HG03280 (cell line): ENCODE measurements at regions not wholly inside any gene's neighbourhood (a gene's known extent, or its start where the extent isn't known, plus 50 kb on each side); places are given as distances from the start of the nearest gene placed in this dataset.

Experiments
- ATAC-seq: cut with Tn5 transposase; IDR thresholded peaks from one replicate; pipeline ENCODE4 v1.9.1; 2021; ENCODE audit warnings: mild to moderate bottlenecking, moderate library complexity; ENCODE audit not compliant: unreplicated experiment

DNA sequence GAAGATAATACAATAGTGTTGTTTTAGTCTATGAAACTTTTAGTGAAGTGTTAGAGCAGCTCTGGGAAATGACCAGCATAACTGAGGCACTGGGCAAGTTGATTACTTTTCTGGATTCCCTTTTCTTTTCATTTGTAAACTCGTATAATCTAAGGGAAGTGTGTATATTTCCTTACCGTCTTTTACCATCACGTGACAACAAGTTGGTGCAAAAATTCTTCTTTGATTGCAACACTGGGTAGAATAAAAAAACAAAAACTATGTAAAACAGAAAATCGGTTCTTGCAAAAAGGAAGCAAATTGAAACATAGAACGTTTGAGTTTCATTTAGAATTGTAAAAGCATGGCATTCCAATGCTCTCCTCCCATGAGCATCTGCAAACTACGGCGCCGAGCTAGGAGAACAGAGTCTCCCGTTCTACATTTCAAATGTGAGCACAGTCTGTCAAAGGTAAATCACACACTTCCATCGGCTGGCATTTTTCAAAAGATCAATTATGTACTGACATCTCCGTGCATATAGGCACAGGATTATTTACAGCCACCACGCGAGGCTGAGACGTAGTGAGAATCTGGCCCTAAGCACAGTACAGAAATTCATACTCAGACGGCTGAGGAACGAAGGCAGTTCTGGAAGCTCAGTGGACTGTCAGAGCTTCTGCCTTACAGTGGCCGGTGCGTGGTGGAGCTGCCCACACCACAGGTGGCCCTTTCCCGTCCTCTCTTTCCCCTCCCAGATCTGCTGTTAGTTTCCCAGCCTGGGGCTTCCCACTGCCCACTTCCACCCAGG, 314.0 kb downstream of the BMP7 start:
- ATAC-seq, result no peak

DNA sequence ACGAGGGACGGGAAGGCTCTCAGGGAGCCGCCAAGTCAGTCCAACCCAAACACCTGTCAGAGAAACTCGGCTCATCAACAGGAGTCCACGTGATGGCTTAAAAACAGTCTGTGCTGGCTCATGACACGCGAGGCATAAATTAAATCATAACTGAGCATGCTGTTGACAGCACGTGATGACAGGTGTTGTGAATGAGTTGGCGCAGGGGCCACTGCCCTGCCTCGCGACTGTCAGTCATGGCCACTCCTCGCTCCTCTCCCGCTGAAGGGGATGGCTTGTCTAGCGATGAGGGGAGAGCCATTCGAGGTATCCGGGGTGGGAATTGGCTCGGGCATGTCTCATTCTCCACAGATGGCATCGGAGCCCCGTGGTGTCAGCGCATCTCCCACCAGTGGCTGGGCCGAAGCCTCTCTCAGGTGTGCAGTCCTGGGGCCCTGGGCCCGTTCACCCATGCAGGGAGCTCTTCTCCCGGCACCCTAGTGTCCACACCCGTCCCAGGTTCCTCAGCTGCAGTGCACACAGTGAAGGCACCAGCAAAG, 313.3 kb downstream of the BMP7 start:
- no peak for ATAC-seq

GRCh38 chr20:56954797-56955196, 311.6 kb downstream of the BMP7 start:
- ATAC-seq, result no peak

DNA sequence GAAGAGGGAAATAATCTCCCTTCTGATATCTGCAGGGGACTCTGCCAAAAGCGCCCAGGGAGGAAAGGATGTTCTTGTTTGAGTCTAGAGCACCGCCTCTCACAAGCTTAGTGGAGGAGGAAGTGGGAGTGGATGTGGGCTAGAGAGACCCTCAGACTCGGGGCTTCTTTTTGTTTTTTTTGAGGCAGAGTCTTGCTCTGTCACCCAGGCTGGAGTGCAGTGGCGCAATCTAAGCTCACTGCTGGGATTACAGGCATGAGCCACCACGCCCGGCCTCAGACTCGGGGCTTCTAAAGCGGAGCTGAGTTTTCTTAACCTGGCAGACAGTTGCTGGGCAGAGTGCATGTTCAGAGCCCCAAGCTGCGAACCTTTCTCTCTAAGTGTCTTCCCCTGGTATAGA, 310.8 kb downstream of the BMP7 start:
- no peak for ATAC-seq

DNA sequence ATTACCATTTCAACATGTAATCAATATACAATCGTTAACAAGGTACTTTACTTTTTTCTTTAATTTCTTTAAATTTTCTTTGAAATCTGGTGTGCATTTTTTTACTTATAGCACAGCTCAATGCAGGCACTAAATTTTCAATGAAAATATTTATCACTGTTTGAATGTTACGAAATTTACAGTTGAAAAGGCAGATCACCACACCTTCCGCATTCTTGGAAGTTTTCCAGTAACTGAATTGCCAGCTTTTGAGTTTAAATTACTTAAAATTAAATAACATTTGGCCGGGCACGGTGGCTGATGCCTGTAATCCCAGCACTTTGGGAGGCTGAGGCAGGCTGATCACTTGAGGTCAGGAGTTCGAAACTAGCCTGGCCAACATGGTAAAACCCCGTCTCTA, 309.9 kb downstream of the BMP7 start:
- no peak for ATAC-seq

DNA sequence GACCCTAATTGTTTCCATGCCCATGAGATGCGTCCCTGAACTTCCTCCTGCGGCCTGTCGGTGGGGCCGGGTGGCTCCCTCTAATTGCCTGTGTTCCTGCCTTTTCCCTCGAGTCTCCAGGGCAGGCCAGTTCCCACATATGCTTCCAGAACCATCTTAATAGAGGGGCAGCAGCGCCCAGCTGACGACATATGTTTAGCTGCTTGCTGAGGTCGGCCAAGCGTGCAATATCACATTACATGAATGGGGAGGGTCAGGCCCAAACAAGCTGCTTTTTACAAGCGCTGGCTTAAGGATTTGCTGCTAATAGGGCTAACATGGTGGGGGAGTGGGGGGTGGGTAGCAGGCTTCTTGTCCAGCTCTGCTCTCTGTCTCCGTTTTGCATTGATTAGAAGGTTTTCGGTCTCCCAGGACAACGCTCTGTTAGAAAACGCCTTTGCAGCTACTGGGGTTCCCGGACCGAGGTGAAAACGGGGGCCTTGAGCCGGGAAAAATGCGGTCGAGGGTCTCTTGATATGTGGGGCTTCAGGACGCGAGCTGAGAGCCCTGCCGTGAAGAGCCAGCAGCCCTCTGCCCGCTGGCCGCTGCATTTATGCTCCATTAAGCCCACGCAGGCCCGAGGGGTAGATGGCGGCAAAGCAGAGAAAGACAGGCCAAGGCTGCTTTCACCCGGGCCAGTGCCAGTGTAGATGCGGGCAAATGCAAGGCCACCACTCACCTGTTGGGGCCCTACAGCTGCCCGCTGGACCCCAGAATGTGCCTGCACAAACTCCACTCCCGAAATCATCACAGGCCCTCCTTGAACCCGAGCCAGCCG, 308.5 kb downstream of the BMP7 start:
- no peak for ATAC-seq

GRCh38 chr20:56964901-56965300, 301.5 kb downstream of the BMP7 start:
- no peak for ATAC-seq

GRCh38 chr20:56967916-56968315, 298.5 kb downstream of the BMP7 start:
- no peak for ATAC-seq

GRCh38 chr20:56968376-56969048, 297.9 kb downstream of the BMP7 start:
- ATAC-seq, result no peak

GRCh38 chr20:56974499-56975250, 291.8 kb downstream of the BMP7 start:
- no peak for ATAC-seq

- ATAC-seq, result no peak
These were observed 290.6 kb downstream of the BMP7 start for GRCh38 chr20:56975838-56976237.

GRCh38 chr20:56976336-56976735, 290.1 kb downstream of the BMP7 start:
- no peak for ATAC-seq

DNA sequence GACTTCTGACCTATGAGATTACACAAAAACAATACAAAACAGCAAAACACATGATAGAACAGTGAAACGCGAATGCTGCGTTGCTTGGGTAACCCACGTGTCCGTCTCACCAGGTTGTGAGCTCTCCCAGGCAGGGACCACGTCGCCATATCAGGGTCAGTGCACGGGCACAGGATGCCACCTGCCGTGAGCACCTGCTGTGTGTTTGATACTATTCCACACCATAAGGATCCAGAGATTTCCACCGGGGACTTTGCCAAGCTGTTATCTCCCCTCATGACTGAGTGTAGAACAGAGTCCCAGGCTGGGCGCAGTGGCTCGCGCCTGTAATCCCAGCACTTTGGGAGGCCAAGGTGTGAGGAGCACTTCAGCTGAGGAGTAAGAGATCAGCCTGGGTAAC, 288.0 kb downstream of the BMP7 start:
- no peak for ATAC-seq

DNA sequence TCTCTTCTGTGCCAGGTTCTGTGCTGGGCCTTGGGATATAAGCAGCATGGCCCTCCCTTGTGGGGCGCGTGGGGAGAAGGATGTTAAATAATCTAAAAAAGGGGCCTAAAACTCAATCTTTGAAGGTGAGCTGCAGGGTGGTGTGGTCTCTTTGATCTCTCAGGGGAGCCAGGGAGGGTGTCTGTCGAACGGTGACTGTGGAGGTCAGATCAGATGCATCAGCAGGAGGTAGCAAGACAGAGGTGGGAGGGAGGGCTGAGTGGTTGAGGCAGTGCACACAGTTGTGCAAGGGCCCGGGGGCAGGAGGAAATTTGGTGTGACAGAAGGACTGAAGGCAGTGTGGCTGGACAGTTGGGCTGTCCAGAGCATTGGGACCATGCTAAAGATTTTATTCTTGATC, 287.3 kb downstream of the BMP7 start:
- ATAC-seq, result no peak

DNA sequence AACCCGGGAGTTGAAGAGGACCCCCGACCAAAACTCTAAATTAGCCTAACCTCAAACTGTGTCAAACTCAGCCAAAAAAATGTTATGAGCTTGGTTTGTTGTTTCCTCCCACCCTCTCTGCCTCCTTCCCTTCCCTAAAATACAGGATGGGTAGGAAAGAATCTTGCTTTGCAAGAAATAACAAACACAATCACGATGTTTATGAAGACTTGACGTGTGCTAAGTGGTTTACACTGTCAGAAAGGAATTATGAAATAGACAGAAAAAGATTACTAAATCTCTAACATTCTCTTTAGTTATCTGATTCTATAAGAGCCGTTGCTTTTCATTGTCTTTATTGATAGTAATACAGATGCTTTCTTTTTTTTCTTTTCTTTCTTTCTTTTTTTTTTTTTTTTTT, 285.1 kb downstream of the BMP7 start:
- ATAC-seq, result no peak

DNA sequence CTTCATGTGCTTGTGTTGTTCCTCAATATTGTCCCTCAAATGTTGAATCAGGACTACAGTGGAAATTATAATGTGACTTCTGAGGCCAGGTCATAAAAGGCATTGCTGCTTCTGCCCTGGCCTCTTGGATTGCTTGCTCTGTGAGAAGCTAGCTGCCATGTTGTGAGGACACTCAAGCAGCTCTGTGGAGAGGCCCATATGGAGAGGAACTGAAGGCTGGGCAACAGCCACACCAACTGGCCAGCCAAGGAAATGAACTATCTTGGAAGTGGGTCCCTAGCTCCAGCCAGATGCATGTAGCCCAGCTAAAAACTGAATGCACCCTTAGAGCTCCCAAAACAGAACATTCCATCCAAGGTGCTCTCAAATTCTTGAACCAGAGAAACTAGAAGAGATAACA, 282.6 kb downstream of the BMP7 start:
- no peak for ATAC-seq

- ATAC-seq, result no peak
These were observed 281.3 kb downstream of the BMP7 start for GRCh38 chr20:56985066-56985685.

DNA sequence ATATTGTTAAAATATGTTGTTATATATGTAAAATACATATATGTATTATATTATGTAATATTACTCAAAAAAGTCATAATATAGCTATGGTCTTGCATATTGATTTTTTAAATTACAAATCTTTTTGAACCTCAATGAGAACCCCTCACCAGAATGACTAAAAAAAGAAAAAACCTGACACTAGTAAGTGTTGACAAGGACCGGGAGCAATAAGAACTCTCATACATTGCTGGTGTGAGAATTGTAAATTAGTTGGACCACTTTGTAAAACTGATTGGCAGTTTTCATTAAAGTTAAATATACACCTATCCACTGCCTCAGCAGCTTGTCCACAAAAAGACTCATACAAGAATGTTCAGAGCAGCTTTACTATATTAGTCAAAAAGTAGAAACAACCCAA, 280.0 kb downstream of the BMP7 start:
- ATAC-seq, result no peak

DNA sequence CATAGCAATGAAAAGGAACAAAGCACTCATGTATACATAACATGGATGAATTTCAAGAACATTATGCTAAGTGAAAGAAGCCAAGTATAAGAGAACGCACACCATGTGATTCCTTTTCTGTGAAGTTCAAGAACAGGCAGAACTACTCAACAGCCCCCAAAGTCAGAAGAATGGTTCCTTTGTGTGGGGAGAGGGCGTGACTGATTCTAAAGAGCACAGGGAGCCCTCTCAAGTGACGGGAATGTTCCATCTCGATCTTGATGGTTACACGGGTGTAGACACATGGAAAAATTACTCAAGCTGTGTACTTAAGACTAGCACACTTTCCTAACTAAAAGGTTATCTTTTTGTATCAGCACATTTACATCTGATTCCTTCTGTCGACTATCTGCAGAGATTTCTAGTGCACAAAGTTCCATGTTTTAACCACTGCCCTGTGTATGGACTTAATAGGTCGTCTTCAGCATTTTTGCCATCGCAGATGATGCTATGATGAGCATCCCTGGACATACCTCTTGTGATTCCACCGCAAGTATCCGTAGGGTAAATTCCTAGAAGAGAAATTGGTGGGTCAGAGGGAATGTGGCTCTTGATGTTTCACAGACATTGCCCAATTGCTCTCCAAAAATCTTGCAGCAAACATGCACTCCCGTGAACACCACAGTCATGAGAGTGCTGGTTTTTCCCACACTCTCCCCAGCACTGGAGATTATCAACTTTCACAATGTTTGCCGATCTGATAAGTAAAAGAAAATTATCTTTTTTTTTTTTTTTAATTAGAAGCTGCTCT, 279.3 kb downstream of the BMP7 start:
- ATAC-seq, result no peak

- no peak for ATAC-seq
These were observed 278.5 kb downstream of the BMP7 start for GRCh38 chr20:56987986-56988385.
